HEK293 (cell line): ENCODE measurements at regions not wholly inside any gene's neighbourhood (a gene's known extent, or its start where the extent isn't known, plus 50 kb on each side); places are given as distances from the start of the nearest gene placed in this dataset.

Experiments
- CTCF ChIP-seq: fragments of 450-650 bp; formaldehyde crosslinking; IDR thresholded peaks from 2 replicates; pipeline ENCODE4 v1.5.1; 2016; ENCODE audit warnings: missing biosample characterization, missing genetic modification characterization
- PRDM6 ChIP-seq: fragments of 450-650 bp; formaldehyde crosslinking; IDR thresholded peaks from 2 replicates; pipeline ENCODE4 v1.5.1; 2017; ENCODE audit warnings: missing biosample characterization, missing genetic modification characterization
- ZFP41 ChIP-seq: fragments of 450-650 bp; formaldehyde crosslinking; IDR thresholded peaks from 2 replicates; pipeline ENCODE4 v1.5.1; 2016; ENCODE audit warnings: missing biosample characterization, missing genetic modification characterization, borderline replicate concordance
- ZNF416 ChIP-seq: fragments of 450-650 bp; formaldehyde crosslinking; IDR thresholded peaks from 2 replicates; pipeline ENCODE4 v1.5.1; 2016; ENCODE audit warnings: missing biosample characterization, missing genetic modification characterization
- ZNF544 ChIP-seq: fragments of 450-650 bp; formaldehyde crosslinking; IDR thresholded peaks from 2 replicates; pipeline ENCODE4 v1.5.0; 2017; ENCODE audit warnings: missing biosample characterization, missing genetic modification characterization
- ZNF660 ChIP-seq: fragments of 450-650 bp; IDR thresholded peaks from 2 replicates; pipeline ENCODE4 v1.5.1; 2018; ENCODE audit warnings: missing biosample characterization, mild to moderate bottlenecking, missing genetic modification characterization
- ZNF76 ChIP-seq: fragments of 450-650 bp; formaldehyde crosslinking; IDR thresholded peaks from 2 replicates; pipeline ENCODE4; 2016; ENCODE audit warnings: low read depth, missing biosample characterization, missing genetic modification characterization, borderline replicate concordance
- ZNF830 ChIP-seq: fragments of 450-650 bp; IDR thresholded peaks from 2 replicates; pipeline ENCODE4 v1.5.0; 2018; ENCODE audit warnings: missing biosample characterization, missing genetic modification characterization, low read depth, mild to moderate bottlenecking, moderate library complexity
- ZSCAN5A ChIP-seq: fragments of 450-650 bp; formaldehyde crosslinking; IDR thresholded peaks from 2 replicates; pipeline ENCODE4 v1.5.1; 2016; ENCODE audit warnings: missing biosample characterization, missing genetic modification characterization

GRCh38 chr1:192756847-192757246, 52.0 kb upstream of the RGS2 start:
- TF ChIP-seq CTCF (tag by site-specific recombination): no peak
- no peak for TF ChIP-seq ZNF416 (tag by site-specific recombination)
- no peak for TF ChIP-seq ZFP41 (tag by site-specific recombination)
- TF ChIP-seq PRDM6 (tag by site-specific recombination): no peak
- no peak for TF ChIP-seq ZNF830 (tag by site-specific recombination)
- no peak for TF ChIP-seq ZNF76 (tag by site-specific recombination)
- no peak for TF ChIP-seq ZSCAN5A (tag by site-specific recombination)
- no peak for TF ChIP-seq ZNF544 (tag by site-specific recombination)
- TF ChIP-seq ZNF660: no peak
